Thyroid gland (tissue), 4 donors: ENCODE measurements at regions not wholly inside any gene's neighbourhood (a gene's known extent, or its start where the extent isn't known, plus 50 kb on each side); places are given as distances from the start of the nearest gene placed in this dataset.

Experiments used
- CTCF ChIP-seq, 6 experiments: fragments of 200-600 bp in 3 of 6; fragments of 450-650 bp in 3 of 6; sonication (generic) in 3 of 6; IDR thresholded peaks; one replicate each; pipeline ENCODE4 v1.5.1; 2016 to 2019; ENCODE audit warnings: antibody characterized with exemption in 6 of 6, mild to moderate bottlenecking in 2 of 6, inconsistent platforms in 1 of 6, moderate library complexity in 1 of 6
- POLR2A ChIP-seq, 2 donors: fragments of 450-650 bp; IDR thresholded peaks; one replicate each; pipeline ENCODE4 v1.6.1; 2017; ENCODE audit warnings: antibody characterized with exemption in 2 of 2, mild to moderate bottlenecking in 2 of 2, moderate library complexity in 1 of 2

- TF ChIP-seq CTCF (IDR thresholded peaks at IDR 0.05), result peak in 4 of 6 experiments; percentile 28 to 64 (median 54)
- no peak for TF ChIP-seq POLR2A (IDR thresholded peaks at IDR 0.05)
These were observed 79.8 kb upstream of the SPATA31D4 start for GRCh38 chr9:81848472-81848871.
